ENCODE measurements at regions not wholly inside any gene's neighbourhood (a gene's known extent, or its start where the extent isn't known, plus 50 kb on each side); places are given as distances from the start of the nearest gene placed in this dataset.

DNA sequence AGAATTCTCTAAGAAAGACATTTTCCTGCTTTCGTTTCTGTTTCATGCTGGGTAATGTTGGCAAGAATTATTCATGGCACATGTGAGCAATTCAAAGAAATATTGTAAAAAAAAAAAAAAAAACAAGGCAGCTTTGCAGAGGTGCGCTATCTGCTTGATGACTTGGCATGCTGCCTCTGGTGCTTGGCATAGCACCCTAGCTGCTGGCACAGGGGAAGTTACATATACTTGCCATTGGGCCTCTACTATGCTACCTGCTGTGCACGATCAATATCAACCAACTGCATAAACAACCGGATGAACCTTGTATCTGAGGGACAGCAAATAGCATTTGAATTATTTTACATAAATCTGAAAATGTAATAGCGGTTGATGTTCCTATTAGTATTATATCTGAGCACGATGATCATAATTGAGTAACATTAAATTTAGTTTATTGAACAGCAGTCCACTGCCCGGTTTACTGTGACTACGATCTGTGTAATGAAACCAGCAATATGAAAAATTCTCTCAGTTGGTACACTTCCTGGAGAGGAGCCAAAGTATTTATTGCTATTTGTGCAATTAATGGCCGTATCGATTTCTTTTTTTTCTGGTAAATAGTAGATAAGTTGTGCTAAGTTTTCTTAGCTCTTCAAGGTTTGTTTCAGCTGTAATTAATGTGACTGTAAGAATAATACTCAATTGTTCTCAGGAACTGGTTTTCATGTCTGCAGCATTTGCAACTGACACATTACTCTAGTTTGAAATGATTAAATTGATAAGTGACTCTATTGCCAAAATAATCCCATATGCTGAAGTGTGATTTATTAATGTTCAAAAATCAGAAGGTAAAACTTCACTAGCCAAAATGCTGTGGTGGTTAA is 717.3 kb downstream of the DACH1 start:
- no peaks in the 10 kb centered on the region for H3K9me3 ChIP-seq (ENCODE audit: insufficient read depth, low read depth)
- no peaks in the 10 kb centered on the region; the same call in 1 of the 2 replicates for H4K20me1 ChIP-seq (ENCODE audit: insufficient read depth)
- H3K4me2 ChIP-seq, result no peak overlapping the region
- no peaks in the 10 kb centered on the region for H3K36me3 ChIP-seq (ENCODE audit: low read depth)
- H3K4me3 ChIP-seq, result no peak overlapping the region
- H3K27ac ChIP-seq, result no peak overlapping the region
- no peak for TF ChIP-seq EZH2 (IDR thresholded peaks at IDR 0.05; ENCODE audit: low read depth)
- TF ChIP-seq, protein P1, sequence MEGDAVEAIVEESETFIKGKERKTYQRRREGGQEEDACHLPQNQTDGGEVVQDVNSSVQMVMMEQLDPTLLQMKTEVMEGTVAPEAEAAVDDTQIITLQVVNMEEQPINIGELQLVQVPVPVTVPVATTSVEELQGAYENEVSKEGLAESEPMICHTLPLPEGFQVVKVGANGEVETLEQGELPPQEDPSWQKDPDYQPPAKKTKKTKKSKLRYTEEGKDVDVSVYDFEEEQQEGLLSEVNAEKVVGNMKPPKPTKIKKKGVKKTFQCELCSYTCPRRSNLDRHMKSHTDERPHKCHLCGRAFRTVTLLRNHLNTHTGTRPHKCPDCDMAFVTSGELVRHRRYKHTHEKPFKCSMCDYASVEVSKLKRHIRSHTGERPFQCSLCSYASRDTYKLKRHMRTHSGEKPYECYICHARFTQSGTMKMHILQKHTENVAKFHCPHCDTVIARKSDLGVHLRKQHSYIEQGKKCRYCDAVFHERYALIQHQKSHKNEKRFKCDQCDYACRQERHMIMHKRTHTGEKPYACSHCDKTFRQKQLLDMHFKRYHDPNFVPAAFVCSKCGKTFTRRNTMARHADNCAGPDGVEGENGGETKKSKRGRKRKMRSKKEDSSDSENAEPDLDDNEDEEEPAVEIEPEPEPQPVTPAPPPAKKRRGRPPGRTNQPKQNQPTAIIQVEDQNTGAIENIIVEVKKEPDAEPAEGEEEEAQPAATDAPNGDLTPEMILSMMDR (conservative IDR thresholded peaks at IDR 0.05), result no peak
- H3K79me2 ChIP-seq (ENCODE audit: low read depth), result no peaks in the 10 kb centered on the region
- POLR2A ChIA-PET (ENCODE audit: unreplicated experiment), result no interaction called here
- intact Hi-C loops (cut with micrococcal nuclease; ENCODE audit: unreplicated experiment), result no loop called here
- CTCF ChIA-PET, result interaction anchor here (0.7 kb wide), 1 partner anchor 10 kb away, joined by 7 read pairs; no protein-coding TSS in a partner anchor
- no TSS peak for BruUV-seq (replicated peaks)
- H3K4me1 ChIP-seq (replicated peaks; ENCODE audit: insufficient read depth), result no peaks in the 10 kb centered on the region
- no peak for DNase-seq
- H2AFZ ChIP-seq, result no peak overlapping the region
- no peaks in the 10 kb centered on the region for H3K9me2 ChIP-seq (ENCODE audit: insufficient read depth)
- no peaks in the 10 kb centered on the region for H3F3A ChIP-seq (ENCODE audit: insufficient read depth, low read depth)
- no peaks in the 10 kb centered on the region for H3K27me3 ChIP-seq (ENCODE audit: insufficient read depth, low read depth)

DNA sequence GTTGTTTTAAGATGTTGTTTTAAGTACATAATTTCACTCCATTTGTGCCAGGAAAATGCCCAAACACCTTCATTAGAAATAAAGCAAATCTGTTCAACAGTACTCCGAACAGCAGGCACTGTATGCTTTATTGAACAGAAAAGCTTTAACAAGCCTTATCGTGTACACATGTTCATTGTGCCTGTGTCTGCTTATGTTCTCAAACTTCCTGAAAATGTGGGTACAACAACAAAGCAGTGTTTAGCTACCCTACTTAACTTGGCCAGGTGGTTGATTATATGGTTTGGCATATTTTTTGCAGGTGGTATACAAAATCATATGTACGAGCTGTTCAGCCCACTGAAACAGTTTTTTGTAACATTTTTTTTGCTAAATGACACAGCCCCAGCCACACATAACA is 718.0 kb downstream of the DACH1 start:
- no peak for TF ChIP-seq EZH2 (IDR thresholded peaks at IDR 0.05; ENCODE audit: low read depth)
- TF ChIP-seq, protein P1 (conservative IDR thresholded peaks at IDR 0.05), result no peak
- no peak for DNase-seq
- no TSS peak for BruUV-seq (replicated peaks)
- H3K9me3 ChIP-seq (ENCODE audit: insufficient read depth, low read depth), result no peaks in the 10 kb centered on the region
- H3K4me1 ChIP-seq (replicated peaks; ENCODE audit: insufficient read depth), result no peaks in the 10 kb centered on the region
- no peak overlapping the region for H2AFZ ChIP-seq
- no peaks in the 10 kb centered on the region; the same call in 1 of the 2 replicates for H4K20me1 ChIP-seq (ENCODE audit: insufficient read depth)
- CTCF ChIA-PET, result interaction anchor here (0.7 kb wide), 1 partner anchor 9 kb away, joined by 7 read pairs; no protein-coding TSS in a partner anchor
- no peak overlapping the region for H3K4me3 ChIP-seq
- H3K36me3 ChIP-seq (ENCODE audit: low read depth), result no peaks in the 10 kb centered on the region
- no peak overlapping the region for H3K4me2 ChIP-seq
- no peak overlapping the region for H3K27ac ChIP-seq
- no peaks in the 10 kb centered on the region for H3K27me3 ChIP-seq (ENCODE audit: insufficient read depth, low read depth)
- intact Hi-C loops (cut with micrococcal nuclease; ENCODE audit: unreplicated experiment), result no loop called here
- H3K9me2 ChIP-seq (ENCODE audit: insufficient read depth), result no peaks in the 10 kb centered on the region
- H3K79me2 ChIP-seq (ENCODE audit: low read depth), result no peaks in the 10 kb centered on the region
- no peaks in the 10 kb centered on the region for H3F3A ChIP-seq (ENCODE audit: insufficient read depth, low read depth)
- POLR2A ChIA-PET (ENCODE audit: unreplicated experiment), result no interaction called here

DNA sequence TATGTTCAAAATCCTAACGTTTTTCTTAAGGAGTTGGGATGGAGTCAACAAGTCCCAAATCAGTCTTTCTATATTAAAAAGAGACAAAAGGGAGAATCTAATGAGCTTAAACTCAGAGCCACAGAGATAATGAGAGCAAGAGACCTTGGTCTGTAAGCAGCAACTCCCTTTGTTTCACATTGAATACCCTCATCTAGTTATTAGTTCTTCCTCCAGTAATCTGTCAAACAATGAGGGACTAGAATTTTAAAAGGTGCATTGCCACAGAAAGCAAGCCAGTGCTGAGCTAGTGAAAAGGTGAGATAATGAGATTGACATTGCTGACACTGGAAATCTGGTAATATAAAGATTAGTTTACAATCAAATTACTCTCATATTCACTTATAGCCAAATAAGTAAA is 718.6 kb downstream of the DACH1 start:
- Histone ChIP-seq H2AFZ (0 out of 2 replicates have a peak overlapping the region, but pooled peaks have one; percentile 11), H3K27ac (no peak overlapping the region), H3K4me3 (no peak overlapping the region), H3K36me3 (ENCODE audit: low read depth) (no peaks in the 10 kb centered on the region), H4K20me1 (ENCODE audit: insufficient read depth) (no peaks in the 10 kb centered on the region; the same call in 1 of the 2 replicates), H3F3A (ENCODE audit: insufficient read depth, low read depth) (no peaks in the 10 kb centered on the region), H3K9me2 (ENCODE audit: insufficient read depth) (no peaks in the 10 kb centered on the region), H3K27me3 (ENCODE audit: insufficient read depth, low read depth) (no peaks in the 10 kb centered on the region), H3K9me3 (ENCODE audit: insufficient read depth, low read depth) (no peaks in the 10 kb centered on the region), H3K4me2 (no peak overlapping the region), H3K4me1 (replicated peaks; ENCODE audit: insufficient read depth) (no peaks in the 10 kb centered on the region), H3K79me2 (ENCODE audit: low read depth) (no peaks in the 10 kb centered on the region)
- CTCF ChIA-PET, result interaction anchor here (0.6 kb wide), 1 partner anchor 1416 kb away, joined by 5 read pairs; no protein-coding TSS in a partner anchor
- POLR2A ChIA-PET (ENCODE audit: unreplicated experiment), result no interaction called here
- no peak for TF ChIP-seq EZH2 (IDR thresholded peaks at IDR 0.05; ENCODE audit: low read depth)
- TF ChIP-seq, protein P1 (conservative IDR thresholded peaks at IDR 0.05), result no peak
- BruUV-seq (replicated peaks), result no TSS peak
- intact Hi-C loops (cut with micrococcal nuclease; ENCODE audit: unreplicated experiment), result no loop called here
- no peak for DNase-seq

All from PC-9 (cell line).